ENCODE measurements at regions not wholly inside any gene's neighbourhood (a gene's known extent, or its start where the extent isn't known, plus 50 kb on each side); places are given as distances from the start of the nearest gene placed in this dataset.
"Not testable (repeated sequence)": the region's sequence is repeated elsewhere in the genome, so short reads cannot be mapped to it uniquely, and the experiment has no call there.

DNA sequence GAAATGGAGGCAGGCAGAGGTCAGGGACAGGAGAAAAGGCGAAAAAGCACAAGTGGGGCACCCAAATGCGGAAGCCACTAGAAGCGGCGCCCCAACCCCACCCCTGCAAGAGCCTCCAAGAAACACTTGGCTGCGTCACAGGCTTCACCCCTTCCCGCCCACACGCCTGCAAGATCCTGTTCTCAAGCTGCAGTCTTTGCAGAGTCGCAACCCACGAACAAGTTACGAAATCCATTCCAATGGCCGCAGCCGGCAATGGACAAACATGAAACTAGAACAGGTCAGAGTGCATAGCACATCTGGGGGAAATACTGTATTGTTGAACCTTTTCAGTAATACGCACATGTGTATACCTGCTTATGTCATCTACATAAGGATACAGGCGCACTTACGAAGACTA lies 103.6 kb downstream of the PSMG1 start:
- no peak overlapping the region for H3K9ac ChIP-seq (ENCODE audit: low read length)
- H3K4me1 ChIP-seq (ENCODE audit: control insufficient read depth, insufficient read depth, low read length): peaks cover 3% of the 10 kb centered on the region
- H3K27me3 ChIP-seq (ENCODE audit: control insufficient read depth, insufficient read depth, low read length): no peaks in the 10 kb centered on the region
- no peak overlapping the region for H3K27ac ChIP-seq (ENCODE audit: low read depth, low read length)
- H3K36me3 ChIP-seq (ENCODE audit: control insufficient read depth, insufficient read depth, low read length): no peaks in the 10 kb centered on the region
- H3K9me3 ChIP-seq (ENCODE audit: control insufficient read depth, insufficient read depth, low read depth, low read length): peaks cover 11% of the 10 kb centered on the region
- no peak overlapping the region for H3K4me3 ChIP-seq (ENCODE audit: low read depth, low read length)

DNA sequence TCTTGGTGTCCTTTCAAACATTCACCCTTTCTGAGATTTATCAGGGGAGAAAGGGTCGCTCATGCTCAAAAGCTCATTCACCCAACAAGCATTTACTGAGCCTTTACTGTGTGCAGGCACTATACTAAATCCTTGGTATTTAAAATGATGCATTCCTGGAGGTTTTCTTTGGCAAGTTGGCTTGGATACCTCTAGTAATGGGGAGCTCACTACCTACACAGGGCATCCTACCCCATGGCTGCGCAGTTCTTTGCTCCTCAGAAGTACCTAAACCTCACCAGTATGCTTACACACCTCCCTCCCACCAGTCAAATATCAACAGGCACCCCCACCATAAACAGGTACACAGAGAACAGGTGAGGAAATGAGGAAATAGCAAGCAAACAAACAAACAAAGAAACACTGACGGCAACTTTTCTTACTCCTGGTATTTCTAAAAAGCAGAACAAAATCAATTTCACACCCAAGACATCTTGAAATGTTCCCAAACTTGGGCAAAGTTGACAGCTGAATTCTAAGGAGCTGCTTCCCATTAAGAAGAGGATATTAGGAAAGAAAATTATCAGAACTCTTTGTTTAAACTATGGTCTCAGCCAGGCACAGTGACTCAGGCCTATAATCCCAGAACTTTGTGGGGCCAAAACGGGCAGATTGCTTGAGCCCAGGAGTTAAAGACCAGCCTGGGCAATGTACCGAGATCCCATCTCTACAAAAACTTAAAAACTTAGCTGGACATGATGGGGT lies 104.8 kb downstream of the PSMG1 start:
- H3K9me3 ChIP-seq (ENCODE audit: control insufficient read depth, insufficient read depth, low read depth, low read length): peaks cover 18% of the 10 kb centered on the region
- no peak overlapping the region for H3K9ac ChIP-seq (ENCODE audit: low read length)
- no peaks in the 10 kb centered on the region for H3K27me3 ChIP-seq (ENCODE audit: control insufficient read depth, insufficient read depth, low read length)

GRCh38 chr21:39077876-39078275 lies 105.4 kb downstream of the PSMG1 start:
- H3K9me3 ChIP-seq (ENCODE audit: control insufficient read depth, insufficient read depth, low read depth, low read length): peaks cover 18% of the 10 kb centered on the region
- no peaks in the 10 kb centered on the region for H3K27me3 ChIP-seq (ENCODE audit: control insufficient read depth, insufficient read depth, low read length)
- no peak overlapping the region for H3K27ac ChIP-seq (ENCODE audit: low read depth, low read length)
- H3K36me3 ChIP-seq (ENCODE audit: control insufficient read depth, insufficient read depth, low read length): no peaks in the 10 kb centered on the region
- H3K9ac ChIP-seq (ENCODE audit: low read length): no peak overlapping the region
- H3K4me1 ChIP-seq (ENCODE audit: control insufficient read depth, insufficient read depth, low read length): no peaks in the 10 kb centered on the region; the same call in 1 of the 2 replicates
- no peak overlapping the region for H3K4me3 ChIP-seq (ENCODE audit: low read depth, low read length)

More for the DNA sequence above, 104.8 kb downstream of the PSMG1 start:
- Histone ChIP-seq H3K4me1 (ENCODE audit: control insufficient read depth, insufficient read depth, low read length) (peaks cover 2% of the 10 kb centered on the region), H3K4me3 (ENCODE audit: low read depth, low read length) (no peak overlapping the region), H3K36me3 (ENCODE audit: control insufficient read depth, insufficient read depth, low read length) (no peaks in the 10 kb centered on the region), H3K27ac (ENCODE audit: low read depth, low read length) (no peak overlapping the region)

- no peaks in the 10 kb centered on the region for H3K36me3 ChIP-seq (ENCODE audit: control insufficient read depth, insufficient read depth, low read length)
- no peak overlapping the region for H3K4me3 ChIP-seq (ENCODE audit: low read depth, low read length)
- no peaks in the 10 kb centered on the region for H3K4me1 ChIP-seq (ENCODE audit: control insufficient read depth, insufficient read depth, low read length)
- H3K27ac ChIP-seq (ENCODE audit: low read depth, low read length): no peak overlapping the region
- H3K9ac ChIP-seq (ENCODE audit: low read length): no peak overlapping the region
- H3K9me3 ChIP-seq (ENCODE audit: control insufficient read depth, insufficient read depth, low read depth, low read length): peaks cover 18% of the 10 kb centered on the region
- H3K27me3 ChIP-seq (ENCODE audit: control insufficient read depth, insufficient read depth, low read length): no peaks in the 10 kb centered on the region
Measured at GRCh38 chr21:39074508-39074907, 108.7 kb downstream of the PSMG1 start.

DNA sequence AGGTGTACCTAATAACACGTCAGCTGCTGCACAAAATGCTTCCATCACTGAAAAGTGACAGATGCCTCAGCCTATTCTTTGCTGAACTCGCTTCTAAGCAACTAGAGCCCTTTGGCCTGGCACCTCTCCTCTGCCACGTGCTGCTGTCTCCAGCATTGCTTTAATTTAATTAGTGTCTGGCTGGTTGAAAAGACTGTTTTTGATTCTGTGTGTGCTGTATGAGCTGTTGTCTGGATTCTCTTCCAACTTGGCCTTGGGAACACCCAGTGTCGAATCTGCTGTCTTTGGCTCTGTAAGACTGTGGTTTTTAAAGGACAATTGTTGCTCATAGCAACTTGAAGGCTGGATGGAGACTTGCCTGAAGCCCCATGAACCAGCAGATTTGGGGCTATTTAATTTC lies 109.5 kb downstream of the PSMG1 start:
- no peaks in the 10 kb centered on the region for H3K4me1 ChIP-seq (ENCODE audit: control insufficient read depth, insufficient read depth, low read length)
- H3K36me3 ChIP-seq (ENCODE audit: control insufficient read depth, insufficient read depth, low read length): no peaks in the 10 kb centered on the region
- no peak overlapping the region for H3K27ac ChIP-seq (ENCODE audit: low read depth, low read length)
- no peak overlapping the region for H3K4me3 ChIP-seq (ENCODE audit: low read depth, low read length)
- H3K9me3 ChIP-seq (ENCODE audit: control insufficient read depth, insufficient read depth, low read depth, low read length): peaks cover 18% of the 10 kb centered on the region
- no peak overlapping the region for H3K9ac ChIP-seq (ENCODE audit: low read length)
- H3K27me3 ChIP-seq (ENCODE audit: control insufficient read depth, insufficient read depth, low read length): no peaks in the 10 kb centered on the region

DNA sequence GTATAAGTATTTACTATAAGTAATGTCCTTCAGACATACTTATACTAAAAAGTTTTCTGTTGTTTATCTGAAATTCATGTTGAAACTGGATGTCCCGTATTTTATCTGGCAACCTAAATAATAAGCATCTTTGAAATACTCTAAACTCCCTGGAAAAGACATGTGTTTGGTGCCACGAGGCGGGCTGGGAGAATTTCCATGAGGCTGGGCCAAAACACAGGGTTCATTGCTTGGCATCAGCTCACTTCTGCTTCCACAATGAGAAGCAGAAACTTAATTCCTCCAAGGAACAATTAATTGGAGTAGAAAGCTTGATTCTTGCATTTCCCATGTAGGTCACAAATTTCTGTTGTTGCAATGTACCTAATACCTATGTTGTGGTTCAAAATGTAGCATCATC lies 110.2 kb downstream of the PSMG1 start:
- no peaks in the 10 kb centered on the region for H3K27me3 ChIP-seq (ENCODE audit: control insufficient read depth, insufficient read depth, low read length)
- no peak overlapping the region for H3K9ac ChIP-seq (ENCODE audit: low read length)
- no peaks in the 10 kb centered on the region for H3K36me3 ChIP-seq (ENCODE audit: control insufficient read depth, insufficient read depth, low read length)

GRCh38 chr21:39072468-39072867 lies 110.8 kb downstream of the PSMG1 start:
- no peak overlapping the region for H3K4me3 ChIP-seq (ENCODE audit: low read depth, low read length)
- H3K9ac ChIP-seq (ENCODE audit: low read length): no peak overlapping the region
- H3K27ac ChIP-seq (ENCODE audit: low read depth, low read length): no peak overlapping the region

More for the DNA sequence above, 110.2 kb downstream of the PSMG1 start:
- H3K9me3 ChIP-seq (ENCODE audit: control insufficient read depth, insufficient read depth, low read depth, low read length): peaks cover 18% of the 10 kb centered on the region
- H3K4me3 ChIP-seq (ENCODE audit: low read depth, low read length): no peak overlapping the region
- no peak overlapping the region for H3K27ac ChIP-seq (ENCODE audit: low read depth, low read length)
- H3K4me1 ChIP-seq (ENCODE audit: control insufficient read depth, insufficient read depth, low read length): no peaks in the 10 kb centered on the region

DNA sequence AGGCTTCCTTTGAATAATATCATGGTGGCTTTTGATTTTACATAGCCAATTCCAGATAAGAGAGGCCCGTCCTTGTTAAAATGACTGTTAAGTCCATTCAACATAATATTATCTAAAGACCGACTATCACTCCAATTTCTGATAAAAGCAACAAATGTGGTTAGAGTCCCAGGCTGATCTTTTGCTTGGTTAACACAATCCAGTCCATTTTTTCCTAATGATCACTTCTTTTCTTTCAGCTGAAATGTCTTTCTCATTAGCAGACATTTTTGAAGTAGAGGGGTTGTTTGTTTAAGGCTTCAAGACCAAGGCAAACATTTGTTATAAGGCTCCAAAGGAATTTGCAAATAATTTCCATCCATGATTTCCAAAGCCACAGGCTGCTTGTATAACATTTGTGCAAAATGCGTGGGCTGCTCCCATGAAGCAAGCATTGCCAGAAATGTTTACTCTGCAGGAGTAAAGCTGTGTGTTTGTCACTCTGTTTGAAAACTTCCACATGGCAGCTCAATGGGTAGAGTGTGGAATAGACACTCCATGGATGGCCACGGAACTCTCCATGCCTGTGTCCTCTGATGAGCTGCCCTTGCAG lies 111.5 kb downstream of the PSMG1 start:
- no peak overlapping the region for H3K9ac ChIP-seq (ENCODE audit: low read length)
- no peaks in the 10 kb centered on the region for H3K36me3 ChIP-seq (ENCODE audit: control insufficient read depth, insufficient read depth, low read length)
- no peaks in the 10 kb centered on the region for H3K27me3 ChIP-seq (ENCODE audit: control insufficient read depth, insufficient read depth, low read length)
- peaks cover 18% of the 10 kb centered on the region for H3K9me3 ChIP-seq (ENCODE audit: control insufficient read depth, insufficient read depth, low read depth, low read length)
- no peaks in the 10 kb centered on the region for H3K4me1 ChIP-seq (ENCODE audit: control insufficient read depth, insufficient read depth, low read length)
- no peak overlapping the region for H3K4me3 ChIP-seq (ENCODE audit: low read depth, low read length)
- H3K27ac ChIP-seq (ENCODE audit: low read depth, low read length): no peak overlapping the region

More at GRCh38 chr21:39072468-39072867, 110.8 kb downstream of the PSMG1 start:
- H3K4me1 ChIP-seq (ENCODE audit: control insufficient read depth, insufficient read depth, low read length): no peaks in the 10 kb centered on the region
- H3K36me3 ChIP-seq (ENCODE audit: control insufficient read depth, insufficient read depth, low read length): no peaks in the 10 kb centered on the region
- H3K27me3 ChIP-seq (ENCODE audit: control insufficient read depth, insufficient read depth, low read length): no peaks in the 10 kb centered on the region
- peaks cover 18% of the 10 kb centered on the region for H3K9me3 ChIP-seq (ENCODE audit: control insufficient read depth, insufficient read depth, low read depth, low read length)

DNA sequence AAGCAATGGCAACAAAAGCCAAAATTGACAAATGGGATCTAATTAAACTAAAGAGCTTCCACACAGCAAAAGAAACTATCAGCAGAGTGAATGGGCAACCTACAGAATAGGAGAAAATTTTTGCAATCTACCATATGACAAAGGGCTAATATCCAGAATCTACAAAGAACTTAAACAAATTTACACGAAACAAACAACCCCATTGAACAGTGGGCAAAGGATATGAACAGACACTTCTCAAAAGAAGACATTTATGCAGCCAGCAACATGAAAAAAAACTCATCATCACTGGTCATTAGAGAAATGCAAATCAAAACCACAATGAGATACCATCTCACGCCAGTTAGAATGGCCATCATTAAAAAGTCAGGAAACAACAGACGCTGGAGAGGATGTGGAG lies 113.4 kb downstream of the PSMG1 start:
- not testable (repeated sequence) for H3K4me3 ChIP-seq (ENCODE audit: low read depth, low read length); H3K9ac ChIP-seq (ENCODE audit: low read length); H3K36me3 ChIP-seq (ENCODE audit: control insufficient read depth, insufficient read depth, low read length); H3K9me3 ChIP-seq (ENCODE audit: control insufficient read depth, insufficient read depth, low read depth, low read length); H3K27ac ChIP-seq (ENCODE audit: low read depth, low read length); H3K4me1 ChIP-seq (ENCODE audit: control insufficient read depth, insufficient read depth, low read length); H3K27me3 ChIP-seq (ENCODE audit: control insufficient read depth, insufficient read depth, low read length)

DNA sequence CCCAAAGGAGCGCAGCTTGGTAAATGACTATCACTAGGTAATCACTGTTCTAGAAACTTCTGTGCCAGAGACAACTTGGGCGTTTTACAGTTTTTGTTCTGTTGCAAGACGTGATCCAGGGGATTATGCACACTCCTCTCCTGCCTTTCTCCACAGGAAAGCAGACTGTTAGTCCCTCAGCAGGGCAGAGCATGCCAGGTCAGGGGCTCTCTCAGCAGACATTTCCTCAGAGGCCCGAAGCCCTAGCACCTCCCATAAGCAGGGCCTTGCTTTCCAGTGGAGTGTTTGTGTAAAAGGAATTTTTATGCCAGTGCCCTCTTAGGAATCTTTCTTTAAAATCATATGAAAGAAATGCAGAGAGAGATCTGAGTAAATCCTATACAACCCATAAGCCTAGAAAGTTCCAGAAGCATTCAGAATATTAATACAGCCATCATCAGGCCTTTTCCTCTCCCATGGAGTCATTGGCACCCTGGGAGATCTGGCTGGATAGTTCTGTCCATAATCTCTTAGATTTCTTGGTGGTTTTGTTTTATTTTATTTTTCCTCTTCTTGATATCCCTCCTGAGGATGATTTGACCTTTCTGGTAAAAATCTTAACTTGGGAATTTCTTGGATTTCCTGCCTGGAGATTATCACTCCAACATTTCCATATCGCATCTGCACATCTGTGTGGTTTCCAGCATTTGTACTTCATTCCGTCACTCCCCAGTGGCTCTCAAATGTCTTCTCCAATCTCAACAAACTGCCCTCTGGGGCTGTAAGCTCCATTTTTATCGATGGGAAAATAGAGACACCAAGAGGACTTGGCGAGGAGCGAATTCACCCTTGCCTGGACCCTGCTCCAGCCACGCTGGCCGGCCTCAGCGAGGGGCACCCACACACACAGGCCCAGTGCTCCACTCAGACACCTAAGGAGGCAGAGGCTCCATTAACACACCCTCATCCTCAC lies 116.1 kb downstream of the PSMG1 start:
- Histone ChIP-seq H3K9me3 (ENCODE audit: control insufficient read depth, insufficient read depth, low read depth, low read length) (peaks cover 6% of the 10 kb centered on the region; the same call in 1 of the 2 replicates), H3K4me3 (ENCODE audit: low read depth, low read length) (no peak overlapping the region), H3K36me3 (ENCODE audit: control insufficient read depth, insufficient read depth, low read length) (no peaks in the 10 kb centered on the region), H3K9ac (ENCODE audit: low read length) (no peak overlapping the region), H3K27me3 (ENCODE audit: control insufficient read depth, insufficient read depth, low read length) (no peaks in the 10 kb centered on the region), H3K27ac (ENCODE audit: low read depth, low read length) (no peak overlapping the region), H3K4me1 (ENCODE audit: control insufficient read depth, insufficient read depth, low read length) (no peaks in the 10 kb centered on the region)

DNA sequence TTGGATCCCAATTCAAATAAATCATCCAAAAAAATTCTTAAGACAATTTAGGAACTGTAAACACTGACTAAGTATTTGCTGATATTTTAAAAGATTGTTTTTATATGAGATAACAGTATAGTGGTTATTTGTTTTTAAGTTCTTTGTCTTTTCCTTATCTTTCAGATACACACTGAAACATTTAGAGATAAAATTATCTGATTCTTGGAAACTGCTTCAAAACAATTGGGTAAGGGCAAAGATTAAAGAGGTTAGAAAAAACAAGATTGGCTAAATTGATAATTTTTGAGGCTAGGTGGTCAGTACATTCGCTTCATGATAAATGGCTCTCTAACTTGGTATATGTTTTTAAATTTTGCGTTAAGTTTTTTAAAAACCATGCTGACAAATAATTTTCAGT lies 117.3 kb downstream of the PSMG1 start:
- no peak overlapping the region for H3K4me3 ChIP-seq (ENCODE audit: low read depth, low read length)
- H3K27me3 ChIP-seq (ENCODE audit: control insufficient read depth, insufficient read depth, low read length): no peaks in the 10 kb centered on the region
- H3K4me1 ChIP-seq (ENCODE audit: control insufficient read depth, insufficient read depth, low read length): no peaks in the 10 kb centered on the region
- no peak overlapping the region for H3K27ac ChIP-seq (ENCODE audit: low read depth, low read length)
- H3K9me3 ChIP-seq (ENCODE audit: control insufficient read depth, insufficient read depth, low read depth, low read length): peaks cover 6% of the 10 kb centered on the region; the same call in 1 of the 2 replicates
- no peaks in the 10 kb centered on the region for H3K36me3 ChIP-seq (ENCODE audit: control insufficient read depth, insufficient read depth, low read length)
- H3K9ac ChIP-seq (ENCODE audit: low read length): no peak overlapping the region
